ENCODE measurements at regions not wholly inside any gene's neighbourhood (a gene's known extent, or its start where the extent isn't known, plus 50 kb on each side); places are given as distances from the start of the nearest gene placed in this dataset.
"Not testable (repeated sequence)": the region's sequence is repeated elsewhere in the genome, so short reads cannot be mapped to it uniquely, and the experiment has no call there.

DNA sequence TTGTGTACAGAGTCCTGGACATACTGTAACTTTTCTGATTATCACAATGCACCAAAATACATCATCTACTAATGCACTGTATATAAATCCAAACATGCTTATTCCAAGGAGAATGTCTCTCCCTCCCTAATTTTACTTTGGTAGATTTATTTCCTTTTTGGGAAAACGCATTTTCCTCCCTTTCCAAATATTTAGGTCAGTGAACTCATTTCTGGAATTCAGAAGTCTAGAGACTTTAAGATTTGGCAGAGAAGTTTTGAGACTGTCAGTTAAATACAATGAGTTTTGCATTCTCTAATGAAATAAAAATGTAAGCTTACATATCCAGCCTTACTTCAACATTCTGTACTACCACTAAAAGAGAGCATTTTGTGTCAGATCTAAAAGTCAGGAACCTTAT lies 165.8 kb upstream of the EDNRB start:
- ATAC-seq (no peak), DNase-seq (no peak)
- CTCF ChIA-PET = no interaction called here
- Mint-ChIP-seq H3K27ac (no peak overlapping the region), H3K9me3 (ENCODE audit: low read depth) (peaks cover 2% of the 10 kb centered on the region), H3K27me3 (peaks cover 9% of the 10 kb centered on the region), H3K4me1 (peaks cover 1% of the 10 kb centered on the region), H3K36me3 (peaks cover 1% of the 10 kb centered on the region), H3K4me3 (no peak overlapping the region)

- peaks cover 2% of the 10 kb centered on the region for H3K9me3 Mint-ChIP-seq (ENCODE audit: low read depth)
- DNase-seq (no peak), ATAC-seq (no peak)
- no peaks in the 10 kb centered on the region for H3K27me3 Mint-ChIP-seq
- H3K27ac Mint-ChIP-seq = no peak overlapping the region
- no peak overlapping the region for H3K4me3 Mint-ChIP-seq
- H3K36me3 Mint-ChIP-seq = peaks cover 1% of the 10 kb centered on the region
- CTCF ChIA-PET = no interaction called here
- H3K4me1 Mint-ChIP-seq = no peaks in the 10 kb centered on the region
Measured at GRCh38 chr13:78078168-78078567, 159.5 kb upstream of the EDNRB start.

DNA sequence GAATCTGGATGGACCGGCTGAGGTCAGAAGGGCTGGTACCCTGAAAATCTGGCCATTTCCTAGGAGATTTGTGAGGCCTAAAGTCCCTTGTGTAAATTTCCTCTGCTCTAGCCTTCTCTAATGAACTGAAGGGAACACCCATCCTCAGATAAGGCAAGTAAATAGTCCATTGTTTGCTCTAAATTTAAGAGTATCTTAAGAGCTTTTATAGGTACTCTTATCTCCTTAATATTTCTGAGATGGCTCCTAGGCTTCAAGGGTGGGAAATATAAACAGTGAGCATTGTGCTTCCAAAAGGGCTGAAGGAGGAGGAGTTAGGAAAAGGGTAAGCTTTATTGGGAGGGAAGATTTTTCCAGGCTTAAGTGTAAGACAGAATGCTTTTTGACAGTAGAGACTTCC lies 148.7 kb upstream of the EDNRB start:
- no peaks in the 10 kb centered on the region for H3K4me1 Mint-ChIP-seq
- no peak for DNase-seq
- no peak for ATAC-seq
- no peaks in the 10 kb centered on the region for H3K9me3 Mint-ChIP-seq (ENCODE audit: low read depth)
- H3K27ac Mint-ChIP-seq = no peak overlapping the region
- no peaks in the 10 kb centered on the region for H3K27me3 Mint-ChIP-seq
- H3K36me3 Mint-ChIP-seq = no peaks in the 10 kb centered on the region
- H3K4me3 Mint-ChIP-seq = no peak overlapping the region
- CTCF ChIA-PET = no interaction called here

DNA sequence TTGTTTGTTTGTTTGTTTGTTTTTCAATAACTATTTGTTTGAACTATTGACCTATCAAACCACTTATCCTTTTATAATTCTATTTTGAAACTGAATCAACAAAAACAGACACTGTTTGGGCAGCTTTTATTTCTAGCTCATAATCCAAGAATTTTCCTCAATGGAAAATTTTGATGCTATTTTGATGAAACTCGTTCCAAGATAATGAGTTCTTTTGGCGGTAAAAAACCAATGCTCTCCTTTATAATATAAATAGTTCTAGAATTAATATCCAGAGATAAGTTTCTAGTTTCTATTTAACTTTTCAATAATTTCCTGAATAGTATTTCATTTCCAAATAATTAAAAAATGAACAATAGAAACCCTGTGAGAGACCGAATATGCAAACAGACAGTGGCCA lies 146.5 kb upstream of the EDNRB start:
- Mint-ChIP-seq H3K4me1 (no peaks in the 10 kb centered on the region), H3K9me3 (ENCODE audit: low read depth) (no peaks in the 10 kb centered on the region), H3K36me3 (no peaks in the 10 kb centered on the region), H3K27me3 (no peaks in the 10 kb centered on the region), H3K4me3 (no peak overlapping the region), H3K27ac (no peak overlapping the region)
- DNase-seq (no peak), ATAC-seq (no peak)
- CTCF ChIA-PET = no interaction called here

- ATAC-seq = no peak
- H3K36me3 Mint-ChIP-seq = no peaks in the 10 kb centered on the region
- CTCF ChIA-PET = no interaction called here
Measured at GRCh38 chr13:78061806-78062205, 143.2 kb upstream of the EDNRB start.

GRCh38 chr13:78060966-78061365 lies 142.3 kb upstream of the EDNRB start:
- no peak for DNase-seq
- no peaks in the 10 kb centered on the region for H3K4me1 Mint-ChIP-seq
- ATAC-seq = no peak
- H3K4me3 Mint-ChIP-seq = no peak overlapping the region
- CTCF ChIA-PET = interaction anchor here (0.9 kb wide), 1 partner anchor 59 kb away, joined by 3 read pairs; no protein-coding TSS in a partner anchor
- no peaks in the 10 kb centered on the region for H3K27me3 Mint-ChIP-seq
- H3K9me3 Mint-ChIP-seq (ENCODE audit: low read depth) = peaks cover 4% of the 10 kb centered on the region
- H3K36me3 Mint-ChIP-seq = no peaks in the 10 kb centered on the region
- no peak overlapping the region for H3K27ac Mint-ChIP-seq

More at GRCh38 chr13:78061806-78062205, 143.2 kb upstream of the EDNRB start:
- Mint-ChIP-seq H3K27me3 (no peaks in the 10 kb centered on the region), H3K4me1 (no peaks in the 10 kb centered on the region), H3K9me3 (ENCODE audit: low read depth) (peaks cover under 1% of the 10 kb centered on the region), H3K27ac (no peak overlapping the region), H3K4me3 (no peak overlapping the region)
- DNase-seq = no peak

DNA sequence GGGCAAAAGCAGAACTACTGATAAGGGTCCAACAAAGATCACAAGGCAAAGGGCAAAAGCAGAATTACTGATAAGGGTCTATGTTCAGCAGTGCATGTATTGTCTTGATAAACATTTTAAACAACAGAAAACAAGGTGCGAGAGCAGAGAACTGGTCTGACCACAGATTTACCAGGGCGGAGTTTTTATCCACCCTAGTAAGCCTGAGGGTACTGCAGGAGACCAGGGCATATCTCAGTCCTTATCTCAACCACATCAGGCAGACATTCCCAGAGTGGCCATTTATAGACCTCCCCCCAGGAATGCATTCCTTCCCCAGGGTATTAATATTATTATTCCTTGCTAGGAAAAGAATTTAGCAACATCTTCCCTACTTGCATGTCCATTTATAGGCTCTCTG lies 138.2 kb upstream of the EDNRB start:
- H3K27me3 Mint-ChIP-seq; H3K4me1 Mint-ChIP-seq; H3K9me3 Mint-ChIP-seq (ENCODE audit: low read depth); ATAC-seq; H3K27ac Mint-ChIP-seq; CTCF ChIA-PET; DNase-seq; H3K36me3 Mint-ChIP-seq; H3K4me3 Mint-ChIP-seq: not testable (repeated sequence)

- Mint-ChIP-seq H3K36me3 (no peaks in the 10 kb centered on the region), H3K4me1 (no peaks in the 10 kb centered on the region), H3K4me3 (no peak overlapping the region), H3K27ac (no peak overlapping the region), H3K9me3 (ENCODE audit: low read depth) (peaks cover 4% of the 10 kb centered on the region), H3K27me3 (no peaks in the 10 kb centered on the region)
- CTCF ChIA-PET = no interaction called here
- ATAC-seq (no peak), DNase-seq (no peak)
Measured at GRCh38 chr13:78054157-78054556, 135.5 kb upstream of the EDNRB start.

- Mint-ChIP-seq H3K27ac (no peak overlapping the region), H3K4me3 (no peak overlapping the region), H3K36me3 (no peaks in the 10 kb centered on the region), H3K4me1 (no peaks in the 10 kb centered on the region), H3K9me3 (ENCODE audit: low read depth) (no peaks in the 10 kb centered on the region), H3K27me3 (peaks cover 2% of the 10 kb centered on the region)
- CTCF ChIA-PET = no interaction called here
- DNase-seq (no peak), ATAC-seq (no peak)
Measured at GRCh38 chr13:78047151-78047550, 128.5 kb upstream of the EDNRB start.

DNA sequence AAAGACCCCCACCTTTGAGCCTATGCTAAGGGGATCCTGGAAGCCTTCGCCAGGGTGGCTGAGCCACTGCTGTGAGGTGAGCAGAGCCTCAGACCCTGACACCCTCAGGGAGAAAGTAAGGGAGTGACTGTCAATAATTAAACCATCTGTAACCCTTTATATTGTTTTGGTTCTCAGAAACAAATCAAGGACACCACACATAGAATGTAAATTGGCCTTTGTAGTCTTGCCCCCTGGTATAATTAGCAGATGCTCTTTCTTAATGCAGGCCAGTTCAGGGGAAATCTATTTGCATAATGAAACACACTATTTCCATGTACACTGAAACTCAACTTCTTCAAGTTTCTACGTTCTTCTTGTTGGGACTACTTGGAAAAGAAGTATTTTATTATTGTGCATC lies 127.7 kb upstream of the EDNRB start:
- H3K27me3 Mint-ChIP-seq = peaks cover 2% of the 10 kb centered on the region
- no peaks in the 10 kb centered on the region for H3K4me1 Mint-ChIP-seq
- no peak overlapping the region for H3K4me3 Mint-ChIP-seq
- H3K9me3 Mint-ChIP-seq (ENCODE audit: low read depth) = no peaks in the 10 kb centered on the region
- H3K36me3 Mint-ChIP-seq = no peaks in the 10 kb centered on the region
- CTCF ChIA-PET = no interaction called here
- ATAC-seq = no peak
- no peak for DNase-seq
- no peak overlapping the region for H3K27ac Mint-ChIP-seq

DNA sequence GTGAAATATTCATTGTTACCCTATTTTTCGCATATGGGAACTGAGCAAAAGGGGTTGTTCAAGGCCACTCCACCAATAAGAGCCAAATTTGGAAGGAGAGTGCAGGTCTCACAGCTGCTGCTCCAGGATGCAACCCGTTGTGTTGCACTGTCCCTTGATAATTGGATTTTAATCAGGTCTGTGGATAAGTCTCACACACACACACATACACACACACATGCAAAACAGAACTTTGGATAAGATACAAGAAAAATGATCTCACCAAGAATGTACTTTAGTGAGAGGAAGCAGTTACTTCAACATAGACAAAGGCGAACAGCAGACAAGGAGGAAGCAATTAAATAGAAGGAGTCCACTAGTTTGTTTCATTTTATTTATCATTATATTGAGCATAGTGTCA lies 127.3 kb upstream of the EDNRB start:
- Mint-ChIP-seq H3K36me3 (no peaks in the 10 kb centered on the region), H3K27me3 (peaks cover 2% of the 10 kb centered on the region)
- CTCF ChIA-PET = no interaction called here

DNA sequence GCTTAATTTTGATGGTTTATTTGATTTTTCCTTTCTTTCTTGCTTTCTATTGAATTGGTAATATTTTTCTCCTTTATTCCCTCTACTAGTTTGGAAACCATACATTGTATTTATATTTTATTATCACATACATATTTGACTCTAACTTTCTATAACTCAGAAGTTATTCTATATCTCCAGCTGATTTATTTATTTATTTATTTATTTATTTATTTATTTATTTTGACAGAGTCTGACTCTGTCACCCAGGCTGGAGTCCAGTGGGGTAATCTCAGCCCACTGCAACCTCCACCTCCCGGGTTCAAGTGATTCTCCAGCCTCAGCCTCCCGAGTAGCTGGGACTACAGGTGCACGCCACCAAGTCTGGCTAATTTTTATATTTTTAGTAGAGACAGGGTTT lies 122.7 kb upstream of the EDNRB start:
- H3K27me3 Mint-ChIP-seq; H3K4me1 Mint-ChIP-seq; H3K9me3 Mint-ChIP-seq (ENCODE audit: low read depth); H3K4me3 Mint-ChIP-seq; H3K36me3 Mint-ChIP-seq; DNase-seq; H3K27ac Mint-ChIP-seq; ATAC-seq: not testable (repeated sequence)
- CTCF ChIA-PET = interaction anchor here (1.3 kb wide), 1 partner anchor 14 kb away, joined by 3 read pairs; no protein-coding TSS in a partner anchor

More for the DNA sequence above, 127.3 kb upstream of the EDNRB start:
- ATAC-seq (no peak), DNase-seq (no peak)
- Mint-ChIP-seq H3K27ac (no peak overlapping the region), H3K4me3 (no peak overlapping the region), H3K4me1 (no peaks in the 10 kb centered on the region), H3K9me3 (ENCODE audit: low read depth) (no peaks in the 10 kb centered on the region)

DNA sequence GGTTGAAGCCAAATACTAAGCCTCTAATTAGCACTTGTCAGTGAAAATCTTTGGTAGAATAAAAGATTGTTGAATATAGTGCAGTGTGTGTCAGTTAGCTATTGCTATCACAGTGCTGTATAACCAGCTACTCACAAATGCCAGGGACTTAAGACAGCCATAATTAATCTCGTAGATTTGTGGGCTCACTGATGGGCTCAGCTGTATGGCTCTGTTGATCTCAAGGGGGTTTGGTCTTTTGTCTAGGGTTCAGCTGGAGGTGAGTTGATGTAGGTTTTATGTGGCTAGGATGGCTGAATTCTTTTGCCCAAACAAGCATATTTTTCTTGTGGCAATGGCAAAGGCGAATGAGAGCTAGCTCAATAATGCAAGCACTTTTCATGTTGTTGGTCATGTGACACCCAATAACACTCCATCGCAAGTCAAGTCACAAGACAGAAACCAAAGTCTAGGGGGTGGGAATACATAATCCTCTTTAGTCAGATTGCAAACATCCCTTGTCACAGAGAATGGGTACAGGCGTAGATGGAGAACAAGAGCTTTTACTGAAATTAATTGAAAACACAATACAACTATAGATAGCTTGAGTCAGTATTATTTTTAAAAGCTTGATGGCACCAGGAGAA lies 121.7 kb upstream of the EDNRB start:
- Mint-ChIP-seq H3K36me3 (no peaks in the 10 kb centered on the region), H3K9me3 (ENCODE audit: low read depth) (no peaks in the 10 kb centered on the region), H3K27ac (no peak overlapping the region), H3K27me3 (no peaks in the 10 kb centered on the region), H3K4me3 (no peak overlapping the region), H3K4me1 (no peaks in the 10 kb centered on the region)
- CTCF ChIA-PET = interaction anchor here (1.3 kb wide), 1 partner anchor 15 kb away, joined by 3 read pairs; no protein-coding TSS in a partner anchor
- DNase-seq (no peak), ATAC-seq (no peak)

GRCh38 chr13:78036841-78037240 lies 118.2 kb upstream of the EDNRB start:
- Mint-ChIP-seq H3K36me3 (no peaks in the 10 kb centered on the region), H3K4me3 (no peak overlapping the region), H3K27me3 (peaks cover 4% of the 10 kb centered on the region), H3K4me1 (no peaks in the 10 kb centered on the region), H3K9me3 (ENCODE audit: low read depth) (no peaks in the 10 kb centered on the region), H3K27ac (no peak overlapping the region)
- no peak for ATAC-seq
- no peak for DNase-seq
- CTCF ChIA-PET = no interaction called here

- no peak overlapping the region for H3K4me3 Mint-ChIP-seq
- CTCF ChIA-PET = no interaction called here
- H3K9me3 Mint-ChIP-seq (ENCODE audit: low read depth) = no peaks in the 10 kb centered on the region
- ATAC-seq (no peak), DNase-seq (no peak)
- no peak overlapping the region for H3K27ac Mint-ChIP-seq
- H3K36me3 Mint-ChIP-seq = no peaks in the 10 kb centered on the region
- H3K27me3 Mint-ChIP-seq = peaks cover 4% of the 10 kb centered on the region
- H3K4me1 Mint-ChIP-seq = no peaks in the 10 kb centered on the region
Measured at GRCh38 chr13:78035500-78035899, 116.9 kb upstream of the EDNRB start.
